Caco-2 (cell line): ENCODE measurements at regions not wholly inside any gene's neighbourhood (a gene's known extent, or its start where the extent isn't known, plus 50 kb on each side); places are given as distances from the start of the nearest gene placed in this dataset.
A peak's percentile ranks its signal among the peaks of the same experiment; 100 is the strongest.

Source experiments
- BruUV-seq: library from RNA; stranded (reverse); fragments of 400-500 nt; replicated peaks from 2 replicates; lab custom pipeline; 2021; lab: Mats Ljungman, UMichigan
- CTCF ChIA-PET: fragments of 300-600 bp; sonication (Branson Sonifier 250); formaldehyde crosslinking; loops from one replicate; lab custom pipeline; 2022; ENCODE audit warnings: antibody characterized with exemption; lab: Charles Lee
- POLR2A ChIA-PET: fragments of 300-600 bp; sonication (Branson Sonifier 250); formaldehyde crosslinking; loops from one replicate; lab custom pipeline; 2022; ENCODE audit warnings: antibody characterized with exemption; lab: Charles Lee
- DNase-seq, 2 experiments: peaks; one replicate each; pipeline versions ENCODE4 v3.0.0 to v3.0.0-alpha.2; 2020 to 2022
- H3K27me3 ChIP-seq: replicated peaks from 2 replicates; pipeline ENCODE4 v1.6.0; 2011; ENCODE audit warnings: low read length; ENCODE audit not compliant: control insufficient read depth, insufficient read depth
- H3K36me3 ChIP-seq: 2 replicates; pipeline ENCODE4 v1.5.1; 2011; ENCODE audit warnings: low read length; ENCODE audit not compliant: control insufficient read depth, insufficient read depth
- H3K4me1 ChIP-seq: fragments of 250-450 bp; sonication (Bioruptor Pico); 2 replicates; pipeline ENCODE4 v1.5.1; 2020; ENCODE audit warnings: mild to moderate bottlenecking
- H3K4me3 ChIP-seq: 2 replicates; pipeline ENCODE4 v1.5.1; 2011; ENCODE audit warnings: low read depth, mild to moderate bottlenecking, control low read depth, low read length
- H3K9me3 ChIP-seq: fragments of 250-450 bp; sonication (Bioruptor Pico); 2 replicates; pipeline ENCODE4 v1.5.1; 2020; ENCODE audit warnings: mild to moderate bottlenecking, moderate library complexity
- H3K27ac Mint-ChIP-seq: one replicate; pipeline ENCODE4 v1.8.0; 2022; ENCODE audit warnings: mixed read lengths; ENCODE audit not compliant: unreplicated experiment
- H3K27me3 Mint-ChIP-seq: one replicate; pipeline ENCODE4 v1.8.0; 2022; ENCODE audit warnings: mixed read lengths; ENCODE audit not compliant: insufficient read depth, unreplicated experiment
- H3K36me3 Mint-ChIP-seq: one replicate; pipeline ENCODE4 v1.8.0; 2022; ENCODE audit warnings: mild to moderate bottlenecking, mixed read lengths; ENCODE audit not compliant: insufficient read depth, unreplicated experiment
- H3K4me1 Mint-ChIP-seq: one replicate; pipeline ENCODE4 v1.8.0; 2022; ENCODE audit warnings: low read depth, mixed read lengths; ENCODE audit not compliant: unreplicated experiment
- H3K4me3 Mint-ChIP-seq: one replicate; pipeline ENCODE4 v1.8.0; 2022; ENCODE audit warnings: mild to moderate bottlenecking, moderate library complexity, mixed read lengths; ENCODE audit not compliant: unreplicated experiment
- H3K9me3 Mint-ChIP-seq: one replicate; pipeline ENCODE4 v1.8.0; 2022; ENCODE audit warnings: mixed read lengths; ENCODE audit not compliant: unreplicated experiment
- intact Hi-C: fragments of 100-400 bp; cut with micrococcal nuclease; formaldehyde crosslinking; loops from one replicate; pipeline ENCODE4 v1.10.0; 2022; ENCODE audit not compliant: unreplicated experiment
- TF ChIP-seq, protein P1 (sequence below), 2 experiments: fragments of 200-600 bp in 1 of 2; IDR thresholded peaks; 1 replicate in 1 of 2; 2 replicates in 1 of 2; pipeline versions ENCODE4 v1.5.1 to v1.8.0; 2011 to 2022; ENCODE audit warnings: antibody characterized with exemption in 1 of 2, control low read depth in 1 of 2, inconsistent platforms in 1 of 2, low read depth in 1 of 2, low read length in 1 of 2, mild to moderate bottlenecking in 1 of 2, moderate library complexity in 1 of 2; ENCODE audit not compliant: insufficient read depth in 1 of 2, severe bottlenecking in 1 of 2, unreplicated experiment in 1 of 2

- H3K27me3 ChIP-seq: no peaks in the 10 kb centered on the region; the same call in 1 of the 2 replicates
- Mint-ChIP-seq H3K9me3 (no peaks in the 10 kb centered on the region), H3K36me3 (no peaks in the 10 kb centered on the region), H3K4me3 (no peak overlapping the region), H3K27ac (no peak overlapping the region), H3K4me1 (peaks cover 22% of the 10 kb centered on the region), H3K27me3 (peaks cover 3% of the 10 kb centered on the region)
- intact Hi-C loops: no loop called here
- H3K4me1 ChIP-seq: peaks cover 22% of the 10 kb centered on the region
- POLR2A ChIA-PET: no interaction called here
- no peak for DNase-seq
- BruUV-seq: no TSS peak
- TF ChIP-seq, protein P1, sequence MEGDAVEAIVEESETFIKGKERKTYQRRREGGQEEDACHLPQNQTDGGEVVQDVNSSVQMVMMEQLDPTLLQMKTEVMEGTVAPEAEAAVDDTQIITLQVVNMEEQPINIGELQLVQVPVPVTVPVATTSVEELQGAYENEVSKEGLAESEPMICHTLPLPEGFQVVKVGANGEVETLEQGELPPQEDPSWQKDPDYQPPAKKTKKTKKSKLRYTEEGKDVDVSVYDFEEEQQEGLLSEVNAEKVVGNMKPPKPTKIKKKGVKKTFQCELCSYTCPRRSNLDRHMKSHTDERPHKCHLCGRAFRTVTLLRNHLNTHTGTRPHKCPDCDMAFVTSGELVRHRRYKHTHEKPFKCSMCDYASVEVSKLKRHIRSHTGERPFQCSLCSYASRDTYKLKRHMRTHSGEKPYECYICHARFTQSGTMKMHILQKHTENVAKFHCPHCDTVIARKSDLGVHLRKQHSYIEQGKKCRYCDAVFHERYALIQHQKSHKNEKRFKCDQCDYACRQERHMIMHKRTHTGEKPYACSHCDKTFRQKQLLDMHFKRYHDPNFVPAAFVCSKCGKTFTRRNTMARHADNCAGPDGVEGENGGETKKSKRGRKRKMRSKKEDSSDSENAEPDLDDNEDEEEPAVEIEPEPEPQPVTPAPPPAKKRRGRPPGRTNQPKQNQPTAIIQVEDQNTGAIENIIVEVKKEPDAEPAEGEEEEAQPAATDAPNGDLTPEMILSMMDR (IDR thresholded peaks at IDR 0.05; ENCODE audit: insufficient read depth in 1 of 2, low read depth in 1 of 2, low read length in 1 of 2, severe bottlenecking in 1 of 2, unreplicated experiment in 1 of 2): no peak
- CTCF ChIA-PET: no interaction called here
- no peak overlapping the region for H3K4me3 ChIP-seq
- H3K9me3 ChIP-seq: no peaks in the 10 kb centered on the region
- H3K36me3 ChIP-seq: no peaks in the 10 kb centered on the region
Measured at GRCh38 chr11:134611537-134611936, 199.5 kb upstream of the B3GAT1 start.

GRCh38 chr11:134610116-134610910 lies 198.3 kb upstream of the B3GAT1 start:
- TF ChIP-seq, protein P1 (IDR thresholded peaks at IDR 0.05; ENCODE audit: insufficient read depth in 1 of 2, low read depth in 1 of 2, low read length in 1 of 2, severe bottlenecking in 1 of 2, unreplicated experiment in 1 of 2): no peak
- H3K27me3 ChIP-seq: no peaks in the 10 kb centered on the region
- H3K36me3 ChIP-seq: no peaks in the 10 kb centered on the region
- H3K27me3 Mint-ChIP-seq: no peaks in the 10 kb centered on the region
- H3K4me1 ChIP-seq: peaks cover 22% of the 10 kb centered on the region
- H3K9me3 Mint-ChIP-seq: peaks cover 11% of the 10 kb centered on the region
- no peak overlapping the region for H3K4me3 ChIP-seq
- no peak for DNase-seq
- peaks cover 22% of the 10 kb centered on the region for H3K4me1 Mint-ChIP-seq
- peaks cover 2% of the 10 kb centered on the region; the same call in 1 of the 2 replicates for H3K9me3 ChIP-seq
- no peaks in the 10 kb centered on the region for H3K36me3 Mint-ChIP-seq
- H3K27ac Mint-ChIP-seq: no peak overlapping the region
- BruUV-seq: no TSS peak
- ChIA-PET CTCF (interaction anchor here (1.3 kb wide), 1 partner anchor 25 kb away, joined by 3 read pairs; no protein-coding TSS in a partner anchor), POLR2A (no interaction called here)
- no peak overlapping the region for H3K4me3 Mint-ChIP-seq
- intact Hi-C loops: no loop called here

DNA sequence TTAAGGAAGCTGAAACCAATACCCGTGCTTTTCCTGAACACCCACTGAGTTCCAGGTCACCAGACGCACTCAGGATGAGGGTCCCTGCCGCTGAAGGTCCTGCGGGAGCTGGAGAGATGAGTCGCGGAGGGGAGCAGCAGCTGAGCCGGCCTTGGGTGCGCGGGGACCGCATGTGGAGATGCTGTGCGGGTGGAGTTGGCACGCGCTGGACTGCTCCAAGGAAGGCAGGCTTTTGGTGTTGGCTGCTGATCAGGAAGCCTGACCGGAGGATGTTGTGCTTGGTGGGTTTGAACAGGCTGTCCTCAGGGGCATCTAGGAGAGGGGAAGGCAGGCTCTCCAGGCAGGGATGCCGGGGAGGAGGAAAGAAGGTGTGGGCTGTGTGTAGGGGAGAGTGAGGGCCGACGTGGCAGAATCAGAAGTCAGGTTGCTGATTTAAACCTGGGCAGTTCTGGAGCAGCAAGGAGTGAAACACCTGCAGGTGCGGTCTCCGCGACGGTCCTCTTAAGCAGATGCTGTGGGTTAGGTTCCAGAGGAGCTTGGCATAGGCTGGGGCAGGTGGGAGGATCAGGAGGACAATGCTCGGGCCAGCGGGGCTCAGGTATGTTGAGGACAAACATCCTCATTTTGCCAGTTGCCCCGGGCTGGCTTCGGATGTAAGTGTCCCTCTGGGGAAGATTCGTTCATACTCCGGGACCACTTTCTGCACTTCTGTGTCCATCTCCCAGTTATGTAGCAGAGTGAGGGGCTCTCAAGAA lies 197.5 kb upstream of the B3GAT1 start:
- POLR2A ChIA-PET: no interaction called here
- no TSS peak for BruUV-seq

More for the DNA sequence above, 197.5 kb upstream of the B3GAT1 start:
- Mint-ChIP-seq H3K36me3 (no peaks in the 10 kb centered on the region), H3K27ac (peak overlapping the region; percentile 45), H3K4me3 (no peak overlapping the region), H3K9me3 (peaks cover 11% of the 10 kb centered on the region), H3K27me3 (no peaks in the 10 kb centered on the region), H3K4me1 (peaks cover 22% of the 10 kb centered on the region)
- H3K27me3 ChIP-seq: no peaks in the 10 kb centered on the region
- intact Hi-C loops: no loop called here
- H3K9me3 ChIP-seq: peaks cover 4% of the 10 kb centered on the region; the same call in 1 of the 2 replicates
- no peak for DNase-seq
- H3K4me3 ChIP-seq: no peak overlapping the region
- peaks cover 22% of the 10 kb centered on the region for H3K4me1 ChIP-seq
- no peaks in the 10 kb centered on the region for H3K36me3 ChIP-seq
- CTCF ChIA-PET: interaction anchor here (0.5 to 1.3 kb wide), 2 partner anchors 26 to 378 kb away, joined by 3 to 5 read pairs; no protein-coding TSS in a partner anchor
- TF ChIP-seq, protein P1 (IDR thresholded peaks at IDR 0.05; ENCODE audit: insufficient read depth in 1 of 2, low read depth in 1 of 2, low read length in 1 of 2, severe bottlenecking in 1 of 2, unreplicated experiment in 1 of 2): no peak
